ENCODE measurements at regions not wholly inside any gene's neighbourhood (a gene's known extent, or its start where the extent isn't known, plus 50 kb on each side); places are given as distances from the start of the nearest gene placed in this dataset.

GRCh38 chr13:38002606-38003005 lies 133.0 kb upstream of the TRPC4 start:
- Histone ChIP-seq H3K27ac (ENCODE audit: low read length in 2 of 2) (no peak overlapping the region), H3K36me3 (replicated peaks in 1 of 2; ENCODE audit: control extremely low read depth in 1 of 2, control insufficient read depth in 1 of 2, extremely low read depth in 1 of 2, insufficient read depth in 2 of 2, low read length in 1 of 2) (no peaks in the 10 kb centered on the region), H3K4me2 (replicated peaks; ENCODE audit: low read depth, low read length, poor library complexity, severe bottlenecking) (no peak overlapping the region), H3K79me2 (ENCODE audit: control insufficient read depth, insufficient read depth, low read length) (no peaks in the 10 kb centered on the region), H3K4me1 (ENCODE audit: control insufficient read depth in 2 of 2, insufficient read depth in 2 of 2, low read length in 2 of 2) (no peaks in the 10 kb centered on the region), H2AFZ (ENCODE audit: insufficient read depth, low read depth, low read length, poor library complexity, severe bottlenecking) (no peak overlapping the region), H3K9me3 (ENCODE audit: control extremely low read depth in 1 of 3, control insufficient read depth in 2 of 3, insufficient read depth in 1 of 3, low read length in 2 of 3) (no peaks in the 10 kb centered on the region), H3K4me3 (ENCODE audit: control extremely low read depth in 1 of 5, extremely low read depth in 1 of 5, insufficient read depth in 1 of 5, low read depth in 2 of 5, low read length in 4 of 5) (no peak overlapping the region), H3K9ac (ENCODE audit: low read length) (no peak overlapping the region), H4K20me1 (ENCODE audit: control insufficient read depth, insufficient read depth, low read length, poor library complexity, severe bottlenecking) (no peaks in the 10 kb centered on the region), H3K27me3 (replicated peaks in 1 of 4; ENCODE audit: control extremely low read depth in 1 of 4, control insufficient read depth in 3 of 4, insufficient read depth in 4 of 4, low read length in 3 of 4) (no peaks in the 10 kb centered on the region)
- H3K27ac Mint-ChIP-seq: no peak overlapping the region
- 19% methylated on average over 2 of the region's 7 CpGs for WGBS (ENCODE audit: insufficient coverage)
- TF ChIP-seq EZH2 (IDR thresholded peaks at IDR 0.05; ENCODE audit: borderline replicate concordance, insufficient read depth, low read depth, low read length, poor library complexity, severe bottlenecking) (no peak), CTCF (IDR thresholded peaks at IDR 0.05) (no peak)
- no peaks in the 10 kb centered on the region for H3K27me3 Mint-ChIP-seq
- no peaks in the 10 kb centered on the region for H3K9me3 Mint-ChIP-seq (ENCODE audit: insufficient read depth)
- no peak for DNase-seq
- intact Hi-C loops (cut with micrococcal nuclease): no loop called here
- CTCF ChIA-PET: no interaction called here
- POLR2A ChIA-PET: no interaction called here
- no peak overlapping the region for H3K4me3 Mint-ChIP-seq
- ATAC-seq (ENCODE audit: low read depth): no peak
- H3K4me1 Mint-ChIP-seq: no peaks in the 10 kb centered on the region

- Histone ChIP-seq H2AFZ (ENCODE audit: insufficient read depth, low read depth, low read length, poor library complexity, severe bottlenecking) (no peak overlapping the region), H3K9me3 (ENCODE audit: control extremely low read depth in 1 of 3, control insufficient read depth in 2 of 3, insufficient read depth in 1 of 3, low read length in 2 of 3) (no peaks in the 10 kb centered on the region), H3K79me2 (ENCODE audit: control insufficient read depth, insufficient read depth, low read length) (no peaks in the 10 kb centered on the region), H3K36me3 (replicated peaks in 1 of 2; ENCODE audit: control extremely low read depth in 1 of 2, control insufficient read depth in 1 of 2, extremely low read depth in 1 of 2, insufficient read depth in 2 of 2, low read length in 1 of 2) (no peaks in the 10 kb centered on the region), H3K27ac (ENCODE audit: low read length in 2 of 2) (no peak overlapping the region), H3K4me3 (ENCODE audit: control extremely low read depth in 1 of 5, extremely low read depth in 1 of 5, insufficient read depth in 1 of 5, low read depth in 2 of 5, low read length in 4 of 5) (no peak overlapping the region), H3K27me3 (replicated peaks in 1 of 4; ENCODE audit: control extremely low read depth in 1 of 4, control insufficient read depth in 3 of 4, insufficient read depth in 4 of 4, low read length in 3 of 4) (no peaks in the 10 kb centered on the region), H3K9ac (ENCODE audit: low read length) (no peak overlapping the region), H4K20me1 (ENCODE audit: control insufficient read depth, insufficient read depth, low read length, poor library complexity, severe bottlenecking) (no peaks in the 10 kb centered on the region), H3K4me2 (replicated peaks; ENCODE audit: low read depth, low read length, poor library complexity, severe bottlenecking) (no peak overlapping the region), H3K4me1 (ENCODE audit: control insufficient read depth in 2 of 2, insufficient read depth in 2 of 2, low read length in 2 of 2) (no peaks in the 10 kb centered on the region)
- no peaks in the 10 kb centered on the region for H3K27me3 Mint-ChIP-seq
- no peak overlapping the region for H3K27ac Mint-ChIP-seq
- no peaks in the 10 kb centered on the region for H3K4me1 Mint-ChIP-seq
- no peak for ATAC-seq (ENCODE audit: low read depth)
- ChIA-PET CTCF (no interaction called here), POLR2A (no interaction called here)
- no peak for DNase-seq
- no peaks in the 10 kb centered on the region for H3K9me3 Mint-ChIP-seq (ENCODE audit: insufficient read depth)
- TF ChIP-seq EZH2 (IDR thresholded peaks at IDR 0.05; ENCODE audit: borderline replicate concordance, insufficient read depth, low read depth, low read length, poor library complexity, severe bottlenecking) (no peak), CTCF (IDR thresholded peaks at IDR 0.05) (no peak)
- no peak overlapping the region for H3K4me3 Mint-ChIP-seq
- intact Hi-C loops (cut with micrococcal nuclease): no loop called here
Observed at GRCh38 chr13:37997641-37998040, 128.1 kb upstream of the TRPC4 start.
